HepG2 (cell line): ENCODE measurements at regions not wholly inside any gene's neighbourhood (a gene's known extent, or its start where the extent isn't known, plus 50 kb on each side); places are given as distances from the start of the nearest gene placed in this dataset.

ENCODE experiments used
- GATAD2A ChIP-seq: IDR thresholded peaks from 2 replicates; pipeline ENCODE4 v1.6.1; 2016
- KDM5B ChIP-seq: sonication (generic); formaldehyde crosslinking; IDR thresholded peaks from 2 replicates; pipeline ENCODE4 v1.4.0; 2020; ENCODE audit warnings: missing genetic modification reagents, mild to moderate bottlenecking, borderline replicate concordance
- KLF6 ChIP-seq: IDR thresholded peaks from 2 replicates; pipeline ENCODE4 v1.8.0; 2016; ENCODE audit warnings: missing biosample characterization, missing genetic modification reagents
- MBNL3 ChIP-seq: fragments of 250-450 bp; sonication (Bioruptor Pico); conservative IDR thresholded peaks from 2 replicates; pipeline ENCODE4 v1.8.0; 2022; ENCODE audit warnings: mild to moderate bottlenecking, inconsistent platforms
- NFAT5 ChIP-seq: sonication (generic); formaldehyde crosslinking; IDR thresholded peaks from 2 replicates; pipeline ENCODE4 v1.4.0; 2020; ENCODE audit warnings: missing genetic modification reagents
- POLR2G ChIP-seq: fragments of 200-400 bp; formaldehyde crosslinking; IDR thresholded peaks from 2 replicates; pipeline ENCODE4 v1.6.1; 2018; ENCODE audit warnings: mild to moderate bottlenecking, low read depth, low read length, moderate library complexity
- SALL1 ChIP-seq: sonication (generic); formaldehyde crosslinking; IDR thresholded peaks from 2 replicates; pipeline ENCODE4 v1.8.0; 2022; ENCODE audit warnings: mild to moderate bottlenecking, missing genetic modification reagents
- USF2 ChIP-seq, 2 experiments: sonication (generic) in 1 of 2; formaldehyde crosslinking in 1 of 2; IDR thresholded peaks; 2 replicates each; pipeline versions ENCODE4 v1.5.1 to v1.6.1; 2011 to 2020; ENCODE audit warnings: borderline replicate concordance in 1 of 2, low read depth in 1 of 2, low read length in 1 of 2, mild to moderate bottlenecking in 1 of 2, missing genetic modification reagents in 1 of 2, moderate library complexity in 1 of 2
- ZBTB3 ChIP-seq: sonication (generic); formaldehyde crosslinking; IDR thresholded peaks from 2 replicates; pipeline ENCODE4 v1.4.0; 2020; ENCODE audit warnings: low read depth, mild to moderate bottlenecking, moderate library complexity, missing genetic modification reagents, borderline replicate concordance
- ZHX2 ChIP-seq, 2 experiments: sonication (generic) in 1 of 2; formaldehyde crosslinking in 1 of 2; IDR thresholded peaks; 2 replicates each; pipeline versions ENCODE4 v1.6.1 to v1.9.0; 2014 to 2022; ENCODE audit warnings: antibody characterized with exemption in 1 of 2, borderline replicate concordance in 1 of 2, inconsistent platforms in 1 of 2, low read depth in 1 of 2, missing genetic modification reagents in 1 of 2
- ZNF263 ChIP-seq: sonication (generic); formaldehyde crosslinking; IDR thresholded peaks from 2 replicates; pipeline ENCODE4 v1.4.0; 2020; ENCODE audit warnings: missing genetic modification reagents
- TF ChIP-seq, protein P1 (sequence below): sonication (generic); formaldehyde crosslinking; IDR thresholded peaks from 2 replicates; pipeline ENCODE4 v1.5.0; 2020; ENCODE audit warnings: missing genetic modification reagents, mild to moderate bottlenecking, borderline replicate concordance
- TF ChIP-seq, protein P2 (sequence below): sonication (generic); formaldehyde crosslinking; IDR thresholded peaks from 2 replicates; pipeline ENCODE4 v1.4.0; 2020; ENCODE audit warnings: missing genetic modification reagents

GRCh38 chr2:16084274-16084673 is 143.9 kb downstream of the MYCN start (continued):
- TF ChIP-seq, protein P1, sequence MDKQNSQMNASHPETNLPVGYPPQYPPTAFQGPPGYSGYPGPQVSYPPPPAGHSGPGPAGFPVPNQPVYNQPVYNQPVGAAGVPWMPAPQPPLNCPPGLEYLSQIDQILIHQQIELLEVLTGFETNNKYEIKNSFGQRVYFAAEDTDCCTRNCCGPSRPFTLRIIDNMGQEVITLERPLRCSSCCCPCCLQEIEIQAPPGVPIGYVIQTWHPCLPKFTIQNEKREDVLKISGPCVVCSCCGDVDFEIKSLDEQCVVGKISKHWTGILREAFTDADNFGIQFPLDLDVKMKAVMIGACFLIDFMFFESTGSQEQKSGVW (CRISPR knock-in tag), result no peak
- TF ChIP-seq MBNL3 (CRISPR knock-in tag) (no peak), USF2 (IDR thresholded peaks at IDR 0.05; ENCODE audit: low read depth, low read length) (no peak), USF2 (CRISPR knock-in tag; IDR thresholded peaks at IDR 0.05; ENCODE audit: borderline replicate concordance) (no peak), ZHX2 (IDR thresholded peaks at IDR 0.05; ENCODE audit: low read depth) (no peak), ZHX2 (CRISPR knock-in tag; IDR thresholded peaks at IDR 0.05; ENCODE audit: borderline replicate concordance) (no peak), GATAD2A (CRISPR knock-in tag) (0 out of 2 replicates have a peak, but pooled peaks have one; percentile 26), NFAT5 (CRISPR knock-in tag) (no peak), ZNF263 (CRISPR knock-in tag) (0 out of 2 replicates have a peak, but pooled peaks have one; percentile 18), KLF6 (CRISPR knock-in tag) (no peak), ZBTB3 (CRISPR knock-in tag) (no peak), POLR2G (no peak), SALL1 (CRISPR knock-in tag) (peak; percentile 31; the same call in 1 of the 2 replicates), KDM5B (CRISPR knock-in tag) (no peak)
- TF ChIP-seq, protein P2, sequence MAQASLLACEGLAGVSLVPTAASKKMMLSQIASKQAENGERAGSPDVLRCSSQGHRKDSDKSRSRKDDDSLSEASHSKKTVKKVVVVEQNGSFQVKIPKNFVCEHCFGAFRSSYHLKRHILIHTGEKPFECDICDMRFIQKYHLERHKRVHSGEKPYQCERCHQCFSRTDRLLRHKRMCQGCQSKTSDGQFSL (CRISPR knock-in tag), result no peak
